CD1c-positive myeloid dendritic cell (primary cell): ENCODE measurements at regions not wholly inside any gene's neighbourhood (a gene's known extent, or its start where the extent isn't known, plus 50 kb on each side); places are given as distances from the start of the nearest gene placed in this dataset.
"Not testable (repeated sequence)": the region's sequence is repeated elsewhere in the genome, so short reads cannot be mapped to it uniquely, and the experiment has no call there.

Source experiments
- DNase-seq: peaks from one replicate; pipeline ENCODE4 v3.0.0-alpha.2; 2016; ENCODE audit errors: extremely low spot score

DNA sequence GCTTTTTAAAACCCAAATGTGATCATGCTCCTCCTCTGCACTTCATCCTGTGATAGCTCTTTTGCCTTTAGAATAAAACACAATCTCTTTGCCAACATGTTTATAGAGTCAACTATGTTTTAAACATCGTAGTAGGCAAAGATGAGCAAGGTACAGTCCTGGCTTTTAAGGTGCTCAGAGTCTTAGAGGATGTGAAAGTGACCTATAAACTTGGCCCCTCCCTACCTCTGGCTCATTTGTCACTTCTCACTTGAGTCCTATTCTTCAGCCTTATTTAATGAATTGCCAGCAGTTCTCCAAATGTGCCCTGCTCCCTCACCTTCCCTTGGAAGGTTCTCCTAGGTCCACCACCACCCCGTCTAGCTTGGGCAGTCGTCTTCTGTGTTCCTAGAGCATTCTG, 617.0 kb upstream of the NR5A2 start:
- no peak for DNase-seq

DNA sequence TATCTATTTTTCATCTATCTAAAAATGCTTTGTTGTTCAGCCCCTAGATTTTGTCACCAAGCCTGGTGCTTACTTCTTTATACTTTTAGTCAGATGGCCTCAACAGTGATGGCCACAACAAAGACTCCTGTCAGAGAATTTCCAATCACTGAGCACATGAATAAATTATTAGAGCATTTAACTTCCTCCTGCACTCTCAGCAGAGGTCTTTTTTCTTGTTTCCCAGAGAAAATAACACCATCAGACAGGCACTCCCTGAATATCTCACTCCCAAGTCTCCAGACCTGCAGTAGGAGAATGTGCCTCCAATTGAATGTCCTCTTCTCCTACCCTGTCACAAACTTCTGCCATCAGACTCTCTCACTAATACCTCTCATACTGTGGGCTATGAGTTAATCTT, 616.0 kb upstream of the NR5A2 start:
- DNase-seq, result no peak

DNA sequence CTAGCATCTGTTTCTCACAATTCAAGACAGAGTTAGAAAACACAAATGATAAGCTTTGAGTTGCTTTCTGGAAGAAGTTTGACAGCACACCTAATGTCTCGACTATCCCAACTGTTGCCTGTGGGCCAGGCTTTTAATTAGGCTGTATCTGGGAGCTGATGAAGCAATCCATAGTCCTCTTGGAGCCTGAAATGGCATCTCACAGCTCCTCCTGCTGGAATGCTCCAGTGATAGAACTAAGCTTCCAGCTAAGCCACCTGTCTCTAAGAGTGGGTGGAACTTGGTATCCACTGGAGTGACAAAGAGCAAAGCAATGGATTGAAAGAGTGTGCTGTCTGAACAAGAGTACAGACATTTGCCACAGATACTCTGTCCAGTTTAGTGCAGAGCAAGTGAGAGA, 605.3 kb upstream of the NR5A2 start:
- DNase-seq, result no peak

DNA sequence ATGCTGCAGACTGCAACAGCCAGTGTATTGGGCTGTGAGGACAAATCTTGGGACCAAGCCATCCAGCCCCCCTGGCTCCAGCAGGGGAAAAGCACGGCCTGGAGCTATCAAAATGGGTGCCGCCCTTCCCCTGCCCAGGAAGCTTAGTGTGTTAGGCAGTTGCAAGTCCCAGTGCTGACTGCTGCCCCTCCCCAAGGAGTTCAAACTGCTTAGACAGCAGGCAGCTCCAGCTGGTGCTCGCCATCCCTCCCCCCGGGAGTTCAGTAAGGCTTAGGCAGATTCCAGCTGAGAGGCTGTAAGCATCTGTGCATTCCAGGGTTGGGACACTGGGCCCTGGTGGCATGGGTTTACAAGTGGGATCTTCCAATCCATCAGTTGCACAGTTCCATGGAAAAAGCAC, 579.6 kb upstream of the NR5A2 start:
- no peak for DNase-seq

DNA sequence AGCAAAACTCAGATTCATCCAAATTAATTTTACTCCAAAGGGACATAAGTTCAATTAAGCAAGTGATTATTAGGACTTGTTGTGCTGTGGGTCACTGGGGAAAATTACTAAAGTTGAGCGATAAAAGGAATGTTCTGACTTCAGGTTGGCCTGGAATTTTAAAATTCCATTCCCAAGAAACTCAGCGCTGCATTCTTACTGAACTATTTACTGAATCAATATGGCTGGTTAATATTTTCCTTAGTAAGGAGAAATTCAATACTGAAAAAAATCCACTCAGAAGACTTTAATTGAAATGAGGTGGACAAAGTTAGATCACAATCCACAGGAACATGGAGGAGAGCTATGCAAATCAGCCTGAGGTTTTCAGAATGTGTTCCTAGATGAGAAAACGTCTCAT, 578.9 kb upstream of the NR5A2 start:
- no peak for DNase-seq

DNA sequence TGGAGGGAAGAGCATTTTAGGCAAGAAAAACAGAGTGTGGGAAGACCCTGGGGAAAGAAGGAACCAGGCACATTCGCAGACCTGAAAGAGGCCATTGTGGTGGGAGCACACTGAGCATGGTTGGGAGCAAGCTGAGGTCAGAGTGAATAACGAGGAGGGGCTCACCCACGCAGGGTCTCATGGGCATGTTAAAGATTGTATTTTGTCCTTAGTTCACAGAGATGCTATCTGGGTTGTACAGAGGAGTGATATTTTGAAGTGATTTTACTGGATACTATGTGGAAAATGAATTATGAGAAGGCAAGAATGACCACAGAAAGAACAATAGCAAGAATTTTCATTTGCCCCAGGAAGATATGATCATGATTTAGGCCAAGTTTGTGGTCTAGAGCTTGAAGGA, 578.3 kb upstream of the NR5A2 start:
- DNase-seq, result no peak

DNA sequence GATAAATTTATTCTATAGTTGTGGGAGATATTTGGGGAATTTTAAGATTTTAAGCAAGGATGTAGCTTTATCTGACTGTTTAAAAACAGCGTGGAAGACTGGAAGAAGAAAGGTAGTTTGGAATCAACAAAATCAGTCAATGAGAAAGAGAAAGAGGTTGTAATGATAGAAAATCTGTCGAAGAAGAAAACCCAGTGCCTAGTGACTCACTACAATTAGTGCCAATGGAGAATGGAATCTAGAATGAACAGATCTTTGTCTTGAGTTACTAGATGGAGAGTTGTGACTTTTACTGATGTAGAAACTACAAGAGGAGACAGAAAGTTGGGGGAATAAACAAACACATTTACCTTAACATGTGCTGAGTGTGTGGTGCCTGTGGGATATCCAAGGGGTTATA, 577.8 kb upstream of the NR5A2 start:
- no peak for DNase-seq

DNA sequence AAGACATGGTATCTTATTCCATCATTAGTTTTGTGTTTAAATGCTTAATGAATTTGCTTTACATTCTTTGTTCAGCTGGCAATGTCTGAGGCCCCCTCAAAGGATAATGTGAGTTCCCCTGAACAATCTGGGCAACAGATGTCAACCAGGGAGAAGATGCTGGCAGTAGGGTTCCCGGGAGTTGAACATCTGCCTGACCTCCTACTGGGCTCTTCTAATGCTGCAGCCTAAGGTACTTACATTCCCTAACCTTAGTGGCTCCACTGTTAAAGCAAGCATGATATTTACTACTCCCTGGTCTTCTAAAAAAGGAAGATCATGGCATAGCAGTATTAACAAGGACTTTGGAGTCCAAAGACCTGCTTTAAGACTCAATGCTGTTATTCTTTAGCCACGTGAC, 574.9 kb upstream of the NR5A2 start:
- no peak for DNase-seq

DNA sequence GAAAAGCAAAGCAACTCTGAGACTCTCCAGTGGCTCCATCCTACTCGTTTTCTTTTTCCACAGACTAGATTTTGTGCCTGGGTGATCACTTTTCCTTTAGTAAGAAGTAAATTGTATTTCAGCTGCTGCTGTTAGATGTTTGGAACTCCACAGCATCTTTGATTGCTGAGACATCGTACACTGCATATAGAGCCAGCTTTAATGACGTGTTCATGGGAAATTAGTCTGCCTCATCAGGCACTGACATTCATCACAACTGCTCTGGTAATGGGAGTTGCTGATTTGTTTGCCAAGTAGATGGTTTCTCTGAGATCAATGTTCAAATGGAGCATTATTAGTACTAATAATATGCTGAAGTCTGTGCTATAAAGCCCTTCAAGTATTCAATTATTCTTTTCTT, 573.8 kb upstream of the NR5A2 start:
- no peak for DNase-seq

DNA sequence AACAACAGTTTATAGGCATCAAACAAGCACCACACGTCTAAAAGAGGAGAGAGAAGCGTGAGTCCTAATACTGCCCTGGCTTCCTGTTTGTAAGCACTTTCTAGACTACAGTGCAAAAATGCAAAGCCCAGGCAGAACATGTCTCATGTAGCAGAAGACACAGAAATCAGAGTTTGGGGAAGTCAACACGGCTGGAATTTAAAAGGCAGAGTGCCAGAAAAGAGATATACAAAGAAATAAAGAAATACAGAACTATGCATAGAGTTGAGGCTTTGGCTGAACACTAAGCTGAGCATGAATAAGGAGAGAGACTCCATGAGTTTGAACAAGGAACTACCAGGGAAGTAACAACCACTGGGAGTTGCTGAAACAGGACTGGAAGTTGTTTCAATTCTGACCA, 566.6 kb upstream of the NR5A2 start:
- no peak for DNase-seq

DNA sequence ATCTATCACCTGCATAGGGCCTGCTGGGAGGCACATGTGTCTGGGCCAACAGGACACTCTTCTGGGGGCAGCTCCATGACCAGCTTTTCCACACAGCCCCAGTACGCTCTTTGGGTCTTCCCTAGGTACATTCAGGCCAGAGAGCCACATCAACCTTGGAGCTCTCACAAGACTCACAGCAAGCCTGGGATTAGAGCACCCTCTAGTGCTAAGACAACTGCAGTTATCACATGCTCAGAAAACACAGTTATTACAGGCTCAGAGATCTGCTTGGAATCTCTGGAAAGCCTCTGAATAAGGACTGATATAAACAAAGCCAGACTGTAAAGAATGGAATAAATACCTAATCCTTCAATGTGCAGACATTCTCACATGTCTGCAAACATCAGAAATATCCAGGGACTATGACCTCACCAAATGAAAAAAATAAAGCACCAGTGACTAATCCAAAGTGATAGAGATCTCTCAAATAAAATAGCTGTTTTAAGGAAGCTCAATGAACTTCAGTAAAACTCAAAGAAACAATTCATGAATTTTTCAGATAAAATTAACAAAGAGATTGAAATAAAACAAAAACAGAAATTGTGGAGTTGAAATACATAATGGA, 563.9 kb upstream of the NR5A2 start:
- peak; percentile 31 for DNase-seq

DNA sequence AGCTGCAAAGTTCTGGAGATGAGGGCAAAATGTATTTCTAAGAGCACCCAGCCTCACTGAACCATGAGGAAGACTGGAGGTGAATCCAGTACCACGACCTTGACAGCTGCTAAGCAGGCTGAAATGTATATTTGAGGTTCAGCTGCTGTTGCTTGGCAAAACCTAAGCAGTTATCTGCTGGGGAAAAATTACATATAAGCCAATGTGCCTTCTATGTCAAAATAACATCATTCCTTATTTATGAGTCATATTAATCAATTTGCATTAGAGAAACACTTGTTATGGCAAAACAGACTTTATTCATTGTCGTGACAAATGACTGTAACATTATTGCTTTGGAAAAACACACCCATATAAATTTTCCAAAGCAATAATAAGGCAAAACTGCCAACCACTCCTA, 560.5 kb upstream of the NR5A2 start:
- DNase-seq, result no peak

DNA sequence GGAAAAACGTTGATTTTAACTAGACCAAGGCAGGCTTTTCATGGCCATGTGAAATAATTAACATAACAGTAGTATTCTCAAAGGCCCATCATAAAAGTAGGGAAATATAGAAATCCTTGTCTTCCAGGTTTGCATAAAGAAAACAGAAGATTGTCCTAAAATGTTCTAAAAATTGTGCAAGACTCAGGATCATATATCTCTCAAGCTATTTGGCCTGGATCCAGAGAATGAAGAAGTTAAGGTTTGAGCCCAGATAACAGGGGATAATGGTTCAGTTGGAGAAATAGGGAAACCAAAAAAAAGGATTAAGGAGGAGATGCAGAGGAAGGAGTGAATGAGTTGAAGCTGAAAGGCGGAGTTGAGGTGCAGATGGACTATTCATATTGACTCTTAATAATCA, 555.5 kb upstream of the NR5A2 start:
- no peak for DNase-seq

DNA sequence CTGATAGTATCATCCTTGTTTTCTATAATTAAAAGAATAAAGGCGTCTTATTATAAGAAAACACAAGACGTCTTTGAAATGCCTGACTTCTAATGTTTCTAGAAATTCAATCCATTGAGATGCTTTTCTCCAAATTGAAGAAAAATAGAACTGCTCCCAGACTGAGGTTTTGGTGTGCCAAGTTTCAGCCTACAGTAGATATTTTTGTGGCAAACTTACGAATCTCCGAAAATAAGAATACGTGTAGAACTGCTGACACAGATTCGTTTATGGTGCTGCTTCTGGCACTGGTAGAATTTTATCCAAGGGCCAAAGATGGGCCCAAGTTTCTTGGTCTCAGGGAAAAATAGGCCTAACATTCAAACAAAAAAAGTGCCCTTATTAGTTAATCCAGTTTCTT, 554.5 kb upstream of the NR5A2 start:
- no peak for DNase-seq

DNA sequence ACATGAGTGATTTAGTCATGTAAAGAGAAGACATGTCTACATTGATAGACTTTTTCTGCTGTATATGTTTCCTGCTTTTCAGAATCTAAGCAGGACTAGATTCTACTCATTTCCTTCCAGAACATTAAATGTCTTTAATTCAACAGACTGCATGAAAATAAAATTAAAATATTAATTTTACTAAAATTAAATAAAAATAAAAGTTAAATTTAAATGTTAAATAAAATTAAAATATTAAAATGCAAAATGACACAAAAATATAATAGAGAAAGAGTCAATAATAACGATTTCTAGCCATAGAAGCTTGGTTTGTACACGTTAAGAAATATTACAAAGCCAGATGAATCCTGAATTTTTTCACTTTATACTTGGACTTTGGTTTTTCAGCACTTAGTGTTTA, 552.8 kb upstream of the NR5A2 start:
- DNase-seq, result no peak

DNA sequence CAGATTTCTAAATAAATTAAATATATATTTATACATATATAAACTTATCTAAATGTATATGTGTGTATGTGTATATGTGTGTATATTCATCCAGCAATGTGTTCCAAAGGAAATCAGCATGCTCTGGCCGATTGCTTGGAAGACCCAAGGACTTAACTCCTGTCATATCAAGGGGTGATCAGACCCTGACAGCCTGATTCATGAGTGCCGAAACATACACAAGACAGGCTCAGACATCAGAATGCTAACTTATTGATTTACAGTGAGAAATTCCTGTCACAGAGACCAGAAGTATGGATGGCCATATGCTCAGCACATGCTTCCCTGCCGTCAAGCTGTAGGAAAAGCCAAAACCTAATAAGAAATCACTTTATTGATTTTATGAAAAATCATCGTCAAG, 545.1 kb upstream of the NR5A2 start:
- DNase-seq, result no peak

DNA sequence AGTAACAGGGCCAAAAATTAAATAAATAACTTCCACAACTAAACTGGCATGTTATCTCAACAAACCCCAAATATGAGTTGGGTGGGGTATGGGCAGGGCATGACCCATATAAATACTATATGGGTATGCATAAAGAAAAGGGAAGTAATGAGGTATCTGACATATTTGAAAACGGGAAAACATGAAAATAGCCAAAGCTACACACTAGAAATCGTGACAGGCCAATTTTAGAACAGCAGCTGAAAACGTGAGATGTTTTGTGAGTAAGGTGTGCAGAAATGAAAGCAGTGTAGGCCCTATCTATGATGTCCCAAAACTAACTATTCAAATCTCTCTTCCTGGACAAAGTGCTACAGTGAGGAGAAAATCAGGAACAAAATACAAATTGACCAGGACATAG, 537.9 kb upstream of the NR5A2 start:
- DNase-seq, result no peak

DNA sequence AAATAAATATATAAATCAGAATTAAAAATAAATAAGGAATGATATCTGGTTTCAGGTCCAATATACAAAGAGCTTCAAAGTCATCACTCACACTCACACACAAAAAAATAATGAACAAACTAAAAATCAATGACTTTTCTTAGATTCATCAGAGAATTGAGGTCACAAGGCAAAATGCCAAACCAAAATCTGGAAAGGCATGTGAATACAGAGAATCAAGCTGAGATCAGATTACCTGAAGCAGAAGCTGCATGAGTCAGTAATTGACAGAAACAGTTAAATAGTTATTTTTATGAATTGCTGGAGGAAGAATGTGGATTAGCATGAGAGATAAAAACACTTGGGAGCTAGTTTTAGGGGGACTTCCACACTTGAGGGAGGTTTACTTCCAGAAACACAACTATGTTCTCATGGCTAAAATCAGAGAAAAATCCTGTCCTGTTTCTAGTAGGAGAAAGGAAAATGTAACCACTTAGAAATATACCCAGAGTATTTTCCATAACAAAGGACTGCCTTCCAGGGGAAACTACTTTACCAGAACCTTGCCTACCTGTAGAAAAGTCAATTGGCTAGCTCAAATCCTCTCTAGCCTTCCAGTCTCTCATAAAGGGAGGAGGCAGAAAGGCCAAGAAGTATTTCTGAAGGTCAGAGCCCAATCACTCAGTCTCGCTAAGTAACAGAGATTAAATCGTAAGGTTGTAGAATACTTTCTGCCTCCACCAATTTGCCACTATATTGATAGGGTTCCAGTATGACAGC, 536.6 kb upstream of the NR5A2 start:
- no peak for DNase-seq

DNA sequence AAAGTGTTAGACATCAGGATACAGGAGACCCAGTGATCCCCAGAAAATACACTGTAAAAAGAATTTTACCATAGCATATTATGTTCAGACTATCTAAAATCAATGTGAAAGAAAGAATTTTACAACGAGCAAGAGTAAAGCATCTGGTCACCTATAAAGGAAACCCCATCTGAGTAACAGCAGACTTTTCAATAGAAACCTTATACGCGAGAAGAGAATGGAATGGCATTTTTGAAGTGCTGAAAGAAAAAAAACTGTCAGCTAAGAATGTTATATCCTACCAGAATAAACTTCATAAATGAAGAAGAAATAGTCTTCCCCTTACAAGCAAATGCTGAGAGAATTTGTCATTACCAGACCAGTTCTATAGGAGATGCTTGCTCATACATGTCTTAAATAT, 532.1 kb upstream of the NR5A2 start:
- DNase-seq, result no peak

DNA sequence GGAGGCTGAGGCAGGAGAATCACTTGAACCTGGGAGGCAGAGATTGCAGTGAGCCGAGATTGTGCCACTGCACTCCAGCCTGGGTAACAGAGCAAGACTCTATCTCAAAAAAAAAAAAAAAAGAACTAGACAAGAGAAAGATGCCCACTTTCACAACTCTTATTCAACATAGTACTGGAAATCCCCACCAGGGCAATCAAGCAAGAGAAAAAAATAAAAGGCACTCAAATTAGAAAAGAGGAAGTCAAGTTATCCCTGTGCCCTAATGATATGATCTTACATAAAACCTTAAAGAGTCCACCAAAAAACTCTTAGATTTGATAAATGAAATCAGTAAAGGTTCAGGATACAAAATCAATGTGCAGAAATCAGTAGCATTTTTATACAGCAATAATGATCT, 528.7 kb upstream of the NR5A2 start:
- DNase-seq, result not testable (repeated sequence)

DNA sequence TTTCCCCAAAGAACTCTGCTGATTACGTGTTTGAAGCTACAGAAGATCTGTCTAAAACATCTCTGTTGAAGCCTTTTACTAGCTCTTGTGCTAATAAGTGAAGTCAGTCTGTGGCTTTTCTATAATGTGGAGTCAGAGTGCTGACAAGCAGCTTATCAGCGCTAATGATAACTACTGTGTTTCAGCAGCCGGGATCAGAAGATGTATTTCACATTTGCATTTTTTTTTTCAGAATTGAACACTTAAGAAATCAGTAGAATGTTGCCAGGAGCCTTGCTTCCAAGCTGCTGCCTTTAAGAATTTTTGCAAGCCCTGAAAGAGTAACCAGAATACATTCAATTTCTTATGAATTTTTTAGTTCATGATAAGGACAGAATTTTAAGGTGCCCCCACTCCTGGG, 519.4 kb upstream of the NR5A2 start:
- DNase-seq, result no peak

DNA sequence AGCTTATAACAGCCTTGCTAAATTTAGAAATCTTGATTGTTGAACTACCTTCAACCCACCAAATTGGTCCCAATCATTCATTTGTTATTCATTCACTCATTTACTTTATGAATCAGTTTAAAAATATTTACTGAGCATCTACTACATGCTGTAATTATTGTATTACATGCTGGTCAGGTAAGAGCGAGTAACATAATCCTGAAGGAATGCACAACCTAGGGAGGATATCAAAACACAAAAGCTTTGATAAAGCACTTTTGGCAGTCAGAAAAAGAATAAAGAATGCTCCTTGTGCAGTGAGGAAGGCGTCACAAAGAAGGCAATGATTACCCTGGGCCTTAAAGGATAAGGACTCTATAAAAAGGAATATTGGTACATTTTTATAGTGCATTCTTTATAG, 518.9 kb upstream of the NR5A2 start:
- no peak for DNase-seq

DNA sequence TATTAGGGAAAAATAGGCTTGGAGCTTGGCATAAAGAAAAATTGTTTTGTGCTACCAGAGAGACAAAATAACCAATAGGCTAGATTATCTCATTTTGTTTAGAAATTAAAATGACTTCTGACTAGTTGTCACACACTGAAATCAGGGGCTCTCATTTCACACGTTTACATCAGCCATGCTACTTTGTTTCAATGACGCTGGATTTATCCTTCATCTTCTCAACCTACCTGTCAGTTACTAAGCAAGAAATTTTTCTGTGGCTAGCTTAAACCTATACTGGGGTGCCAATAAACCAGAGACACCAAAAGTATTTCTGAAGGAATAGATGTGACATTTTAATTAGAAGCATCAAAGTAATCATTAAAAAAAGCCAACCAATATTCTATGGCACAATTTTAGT, 518.1 kb upstream of the NR5A2 start:
- DNase-seq, result no peak

DNA sequence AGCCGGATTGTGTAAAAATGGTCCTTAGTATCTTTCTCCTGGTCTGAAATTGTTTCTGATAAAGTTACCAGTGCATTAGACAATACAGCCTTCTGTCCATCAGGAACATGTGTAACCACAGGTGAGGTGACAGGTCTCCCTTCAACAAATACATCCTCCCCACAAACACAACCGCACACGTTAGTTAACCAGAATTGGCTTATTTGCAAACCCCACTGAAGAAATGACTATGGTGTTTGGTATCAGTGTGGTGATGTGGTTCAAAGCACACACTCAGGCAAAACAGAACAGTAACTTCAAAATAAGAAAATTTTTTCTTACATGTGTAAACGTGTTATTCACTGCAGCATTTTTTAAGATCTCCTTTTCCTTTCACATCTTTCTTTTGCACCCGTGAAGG, 517.2 kb upstream of the NR5A2 start:
- DNase-seq, result no peak
